GM19351 (cell line): ENCODE measurements at regions not wholly inside any gene's neighbourhood (a gene's known extent, or its start where the extent isn't known, plus 50 kb on each side); places are given as distances from the start of the nearest gene placed in this dataset.
"Not testable (repeated sequence)": the region's sequence is repeated elsewhere in the genome, so short reads cannot be mapped to it uniquely, and the experiment has no call there.

Source experiments
- ATAC-seq: cut with Tn5 transposase; IDR thresholded peaks from one replicate; pipeline ENCODE4 v1.9.1; 2021; ENCODE audit warnings: mild to moderate bottlenecking, moderate library complexity; ENCODE audit not compliant: unreplicated experiment

GRCh38 chr5:97476852-97477534 lies 293.9 kb upstream of the RIOK2 start:
- peak; percentile 71 for ATAC-seq

DNA sequence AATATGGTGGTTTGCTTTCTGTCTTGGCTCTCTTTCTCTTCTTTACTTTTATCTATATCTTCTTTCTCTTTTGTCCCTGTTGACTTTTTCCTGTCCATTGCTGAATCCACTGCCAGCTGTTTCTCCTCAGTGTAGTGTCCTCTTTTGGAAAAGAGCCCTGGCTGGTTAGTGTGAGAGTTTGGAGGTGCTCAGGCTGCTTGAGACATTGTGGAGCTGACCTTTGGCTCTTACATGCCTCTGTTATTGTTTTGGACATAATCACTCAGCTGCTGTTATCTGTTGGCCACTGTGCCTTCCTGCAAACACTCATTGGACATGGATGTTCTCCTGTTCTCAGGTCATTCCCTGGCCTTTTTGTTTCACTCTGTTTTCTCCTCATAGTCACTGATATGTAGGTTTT lies 295.4 kb upstream of the RIOK2 start:
- no peak for ATAC-seq

- peak; percentile 52 for ATAC-seq
Observed at GRCh38 chr5:97480313-97480712, 297.3 kb upstream of the RIOK2 start.

GRCh38 chr5:97488126-97488668 lies 305.1 kb upstream of the RIOK2 start:
- ATAC-seq, result no peak

GRCh38 chr5:97489010-97489840 lies 306.2 kb upstream of the RIOK2 start:
- ATAC-seq, result no peak

DNA sequence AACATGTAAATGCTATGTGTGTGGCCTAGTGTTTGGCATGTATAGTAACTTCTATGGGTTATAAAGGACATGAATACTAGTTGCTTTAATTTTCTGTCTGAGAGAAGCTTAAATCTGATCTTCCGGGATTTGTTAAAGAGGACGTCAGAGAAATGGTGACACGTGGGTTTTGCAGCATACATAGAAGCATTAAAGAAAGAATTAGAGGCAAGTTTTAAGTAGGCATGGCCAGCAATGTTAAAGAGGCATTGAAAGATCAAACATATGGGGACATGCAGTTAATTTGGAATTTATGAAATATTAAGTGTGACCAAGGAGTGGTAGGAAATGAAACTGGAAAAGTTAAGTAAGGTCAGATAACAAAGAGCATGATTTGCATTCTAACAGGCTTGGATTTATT lies 311.4 kb upstream of the RIOK2 start:
- no peak for ATAC-seq

DNA sequence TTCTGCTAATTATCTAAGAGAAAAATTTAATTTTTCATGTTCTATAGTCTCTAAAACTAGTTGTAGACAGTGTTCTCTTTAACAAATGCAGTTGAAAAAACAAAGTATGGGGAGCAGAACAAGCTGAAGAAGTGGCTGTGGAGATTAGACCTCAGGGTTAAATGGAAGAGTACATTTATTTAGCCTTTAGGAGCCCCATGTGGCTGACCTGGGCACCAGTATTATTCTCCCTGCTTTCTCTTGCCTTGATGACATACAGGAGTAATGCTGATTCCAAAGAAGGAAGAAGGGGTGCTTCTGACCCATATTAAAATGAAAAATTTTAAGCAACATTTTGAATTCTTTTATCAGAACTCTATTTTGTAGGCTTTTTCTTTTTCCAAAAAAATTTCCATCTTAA lies 312.3 kb upstream of the RIOK2 start:
- ATAC-seq, result no peak

DNA sequence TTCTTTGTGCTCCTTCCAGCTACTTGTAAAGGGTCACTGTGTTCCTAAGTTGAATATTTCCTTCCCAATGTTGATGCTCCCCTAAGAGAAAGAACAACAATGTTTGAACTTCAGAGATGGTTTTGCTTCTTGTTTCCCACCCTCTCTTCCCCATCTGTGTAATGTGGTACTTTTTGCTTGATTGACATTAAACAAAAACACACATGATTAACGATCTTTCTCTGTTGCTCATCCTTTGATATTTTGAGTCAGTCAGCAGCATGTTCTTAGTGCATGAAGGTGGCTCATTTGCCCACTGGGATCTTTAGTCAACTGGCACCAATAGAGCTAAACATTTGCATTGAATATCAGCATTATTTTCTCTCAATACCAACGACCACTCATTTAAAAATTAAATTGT lies 313.0 kb upstream of the RIOK2 start:
- ATAC-seq, result no peak

DNA sequence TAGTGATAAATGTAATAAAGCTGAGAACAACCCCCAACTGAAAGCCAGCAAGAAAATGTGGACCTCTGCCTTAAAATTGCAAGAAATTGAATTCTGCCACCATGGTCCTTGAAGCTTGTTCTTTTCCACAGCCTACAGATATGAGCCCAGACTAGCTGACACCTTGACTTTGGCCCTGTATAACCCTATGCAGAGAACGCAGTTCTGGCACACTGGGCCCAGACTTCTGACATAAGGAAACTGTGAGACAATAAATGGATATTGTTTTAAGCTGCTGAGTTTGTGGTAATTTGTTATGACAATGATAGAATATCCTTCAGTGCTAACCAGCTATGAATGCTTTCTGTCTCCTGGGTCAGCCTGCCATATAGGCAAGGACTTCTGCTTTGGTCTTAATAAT lies 315.6 kb upstream of the RIOK2 start:
- ATAC-seq, result no peak

GRCh38 chr5:97499605-97500004 lies 316.6 kb upstream of the RIOK2 start:
- ATAC-seq, result no peak

DNA sequence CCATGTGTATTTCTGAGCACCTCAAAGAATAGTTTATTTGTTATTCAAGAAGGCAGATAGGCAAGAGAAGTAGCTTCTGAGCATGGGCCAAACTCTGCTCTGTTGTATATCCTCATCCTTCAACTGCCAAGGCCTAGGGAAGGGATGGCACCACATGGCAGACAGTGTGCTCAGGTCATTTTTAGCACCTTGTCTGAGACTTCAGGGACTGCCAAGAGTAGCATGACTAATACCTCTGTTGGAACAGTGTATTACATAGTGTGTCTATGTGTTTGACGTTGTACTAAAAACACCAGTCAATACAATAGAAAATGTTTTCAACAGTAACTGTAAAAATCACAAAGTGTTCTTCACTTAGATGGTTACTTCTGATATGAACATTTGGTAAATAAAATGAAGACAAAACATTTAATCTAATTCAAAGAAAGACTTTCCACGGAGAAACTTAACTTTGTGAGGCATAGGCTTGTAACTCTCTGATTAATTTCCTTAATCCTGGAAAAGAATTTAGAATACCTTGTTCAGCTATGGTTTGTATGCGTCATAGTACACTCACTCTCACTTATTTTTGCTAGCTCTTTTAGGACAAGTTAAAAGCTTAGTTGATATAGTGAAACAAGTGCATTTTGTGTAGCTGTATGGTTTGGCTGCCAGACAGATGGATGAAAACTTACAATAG lies 318.4 kb upstream of the RIOK2 start:
- no peak for ATAC-seq

- ATAC-seq, result no peak
Observed at GRCh38 chr5:97501965-97502305, 318.9 kb upstream of the RIOK2 start.

DNA sequence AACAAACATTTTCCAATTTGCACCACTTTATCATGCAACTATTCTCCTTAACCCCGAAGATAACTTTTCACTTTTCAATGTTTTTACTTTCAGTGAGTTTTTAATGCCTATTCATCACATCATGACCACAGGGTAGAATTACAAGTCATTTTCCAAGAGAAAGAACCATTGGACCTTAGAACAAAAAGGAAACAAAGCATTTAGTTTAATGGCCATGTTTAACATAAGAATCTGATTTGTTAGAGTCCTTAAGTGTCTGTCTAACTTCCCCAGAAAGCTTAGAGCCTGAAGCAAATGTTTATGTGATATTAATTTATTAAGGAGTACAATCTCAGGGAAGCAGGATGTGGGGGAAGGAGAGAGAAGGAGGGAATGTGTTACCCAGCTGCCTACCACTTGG lies 325.8 kb upstream of the RIOK2 start:
- ATAC-seq, result no peak

DNA sequence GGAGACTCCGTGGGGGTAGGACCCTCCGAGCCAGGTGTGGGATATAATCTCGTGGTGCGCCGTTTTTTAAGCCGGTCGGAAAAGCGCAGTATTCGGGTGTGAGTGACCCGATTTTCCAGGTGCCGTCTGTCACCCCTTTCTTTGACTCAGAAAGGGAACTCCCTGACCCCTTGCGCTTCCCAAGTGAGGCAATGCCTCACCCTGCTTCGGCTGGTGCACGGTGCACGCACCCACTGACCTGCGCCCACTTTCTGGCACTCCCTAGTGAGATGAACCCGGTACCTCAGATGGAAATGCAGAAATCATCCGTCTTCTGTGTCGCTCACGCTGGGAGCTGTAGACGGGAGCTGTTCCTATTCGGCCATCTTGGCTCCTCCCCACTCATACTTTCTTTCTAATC lies 336.5 kb upstream of the RIOK2 start:
- not testable (repeated sequence) for ATAC-seq

DNA sequence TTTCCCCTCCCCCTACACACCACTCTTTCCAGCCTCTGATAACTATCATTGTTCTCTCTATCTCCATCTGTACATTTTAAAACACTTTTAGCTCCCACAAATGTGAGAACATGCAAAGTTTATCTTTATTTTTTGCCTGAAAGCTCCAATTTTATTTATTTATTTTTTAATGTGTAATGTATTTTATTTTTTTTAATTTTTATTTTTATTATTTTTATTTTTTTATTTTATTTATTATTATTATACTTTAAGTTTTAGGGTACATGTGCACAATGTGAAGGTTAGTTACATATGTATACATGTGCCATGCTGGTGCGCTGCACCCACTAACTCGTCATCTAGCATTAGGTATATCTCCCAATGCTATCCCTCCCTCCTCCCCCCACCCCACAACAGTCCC lies 340.3 kb upstream of the RIOK2 start:
- ATAC-seq, result not testable (repeated sequence)

DNA sequence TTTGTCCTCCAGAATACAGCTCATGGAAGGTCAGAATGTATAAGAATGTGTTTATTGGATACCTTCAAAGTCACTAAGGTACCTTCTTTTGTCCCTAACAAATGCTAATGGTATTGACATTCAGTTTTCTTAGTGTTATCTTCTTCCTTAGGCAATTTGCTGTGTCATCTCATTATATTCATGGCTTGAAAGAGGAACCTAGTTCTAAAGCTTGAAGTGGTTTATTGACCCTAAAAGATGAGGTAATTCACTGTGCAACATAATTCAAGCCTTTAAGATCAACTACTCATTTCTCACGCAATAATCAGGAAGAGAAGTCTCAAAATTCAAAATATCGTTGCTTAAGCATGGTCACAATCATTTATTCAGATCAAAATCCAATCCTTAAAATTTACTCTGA lies 342.7 kb upstream of the RIOK2 start:
- no peak for ATAC-seq

DNA sequence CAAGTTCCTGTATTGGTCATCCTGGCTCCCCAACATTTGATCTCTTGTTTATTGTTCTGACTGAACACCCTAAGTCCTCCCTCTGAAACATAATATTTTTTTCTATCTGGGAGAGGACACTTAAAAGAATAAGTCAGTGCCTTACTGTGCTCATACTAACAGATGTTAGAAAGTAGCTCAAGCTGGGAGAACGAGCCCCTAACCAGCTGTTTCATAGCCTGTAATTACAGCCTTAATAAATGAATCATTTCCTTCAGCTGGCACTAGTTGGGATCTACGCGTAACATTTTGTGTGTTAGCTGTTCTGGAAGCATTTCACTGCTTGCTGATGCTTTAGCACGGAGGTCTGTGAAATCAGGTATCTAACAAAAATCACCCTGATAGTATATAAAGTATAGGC lies 345.9 kb upstream of the RIOK2 start:
- ATAC-seq, result no peak

DNA sequence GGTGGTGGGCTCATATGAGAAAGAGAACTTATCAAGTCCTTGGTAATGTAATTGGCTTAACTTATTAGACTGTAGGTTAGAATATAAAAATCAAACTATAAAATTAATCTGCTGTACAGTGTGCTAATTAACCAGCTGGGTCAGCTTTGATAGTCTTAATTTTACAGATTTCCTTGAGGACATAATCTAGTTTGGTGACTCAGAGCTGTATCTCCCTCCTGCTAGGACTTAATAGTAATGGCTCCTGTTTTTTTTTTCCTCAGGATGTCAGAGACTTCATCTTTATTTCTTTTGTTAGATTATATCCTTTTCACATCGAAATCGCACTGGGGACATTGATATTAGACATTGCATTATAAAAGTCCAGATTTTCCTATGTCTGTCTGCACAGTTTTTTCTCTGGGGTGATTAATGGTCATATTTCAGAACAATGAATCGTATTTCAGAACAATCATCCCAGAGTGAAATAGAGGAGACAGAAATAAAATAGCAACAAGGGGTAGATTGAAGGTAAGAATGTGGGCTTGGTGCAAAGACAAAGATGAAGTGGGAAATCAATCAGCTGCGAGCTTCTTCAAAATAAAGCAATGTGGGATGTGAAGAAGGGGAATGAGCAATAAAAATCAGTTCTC lies 346.4 kb upstream of the RIOK2 start:
- ATAC-seq, result no peak

GRCh38 chr5:97531549-97531948 lies 348.5 kb upstream of the RIOK2 start:
- peak; percentile 41 for ATAC-seq

- ATAC-seq, result peak; percentile 86
Observed at GRCh38 chr5:97534166-97534565, 351.1 kb upstream of the RIOK2 start.

- peak; percentile 26 for ATAC-seq
Observed at GRCh38 chr5:97536683-97537082, 353.6 kb upstream of the RIOK2 start.
